HG03139 (cell line): ENCODE measurements at regions not wholly inside any gene's neighbourhood (a gene's known extent, or its start where the extent isn't known, plus 50 kb on each side); places are given as distances from the start of the nearest gene placed in this dataset.

Experiments
- ATAC-seq: cut with Tn5 transposase; IDR thresholded peaks from one replicate; pipeline ENCODE4 v1.9.1; 2021; ENCODE audit not compliant: unreplicated experiment

GRCh38 chr18:45298986-45299385, 316.3 kb upstream of the SLC14A2 start:
- ATAC-seq = no peak

- ATAC-seq = no peak
Measured at GRCh38 chr18:45303026-45303425, 312.2 kb upstream of the SLC14A2 start.

GRCh38 chr18:45304558-45304957, 310.7 kb upstream of the SLC14A2 start:
- ATAC-seq = no peak

GRCh38 chr18:45312555-45313126, 302.6 kb upstream of the SLC14A2 start:
- ATAC-seq = no peak

- no peak for ATAC-seq
Measured at GRCh38 chr18:45316127-45316526, 299.1 kb upstream of the SLC14A2 start.

- no peak for ATAC-seq
Measured at GRCh38 chr18:45317948-45318640, 297.2 kb upstream of the SLC14A2 start.

GRCh38 chr18:45320724-45321123, 294.6 kb upstream of the SLC14A2 start:
- no peak for ATAC-seq

GRCh38 chr18:45321520-45321919, 293.8 kb upstream of the SLC14A2 start:
- ATAC-seq = no peak

- no peak for ATAC-seq
Measured at GRCh38 chr18:45322343-45322742, 292.9 kb upstream of the SLC14A2 start.

GRCh38 chr18:45324101-45324494, 291.2 kb upstream of the SLC14A2 start:
- no peak for ATAC-seq

GRCh38 chr18:45324495-45325113, 290.7 kb upstream of the SLC14A2 start:
- no peak for ATAC-seq

- ATAC-seq = no peak
Measured at GRCh38 chr18:45325778-45326177, 289.5 kb upstream of the SLC14A2 start.

- ATAC-seq = no peak
Measured at GRCh38 chr18:45326505-45326904, 288.8 kb upstream of the SLC14A2 start.

GRCh38 chr18:45328296-45328695, 287.0 kb upstream of the SLC14A2 start:
- ATAC-seq = no peak

- ATAC-seq = no peak
Measured at GRCh38 chr18:45328811-45329210, 286.5 kb upstream of the SLC14A2 start.

GRCh38 chr18:45329316-45329715, 286.0 kb upstream of the SLC14A2 start:
- ATAC-seq = no peak

GRCh38 chr18:45330170-45330594, 285.1 kb upstream of the SLC14A2 start:
- ATAC-seq = no peak

- no peak for ATAC-seq
Measured at GRCh38 chr18:45332871-45333270, 282.4 kb upstream of the SLC14A2 start.

GRCh38 chr18:45334191-45334590, 281.1 kb upstream of the SLC14A2 start:
- ATAC-seq = no peak

- ATAC-seq = no peak
Measured at GRCh38 chr18:45335282-45336043, 279.8 kb upstream of the SLC14A2 start.

- ATAC-seq = no peak
Measured at GRCh38 chr18:45336448-45336847, 278.8 kb upstream of the SLC14A2 start.

- no peak for ATAC-seq
Measured at GRCh38 chr18:45337477-45337876, 277.8 kb upstream of the SLC14A2 start.
